ENCODE measurements at regions not wholly inside any gene's neighbourhood (a gene's known extent, or its start where the extent isn't known, plus 50 kb on each side); places are given as distances from the start of the nearest gene placed in this dataset.

DNA sequence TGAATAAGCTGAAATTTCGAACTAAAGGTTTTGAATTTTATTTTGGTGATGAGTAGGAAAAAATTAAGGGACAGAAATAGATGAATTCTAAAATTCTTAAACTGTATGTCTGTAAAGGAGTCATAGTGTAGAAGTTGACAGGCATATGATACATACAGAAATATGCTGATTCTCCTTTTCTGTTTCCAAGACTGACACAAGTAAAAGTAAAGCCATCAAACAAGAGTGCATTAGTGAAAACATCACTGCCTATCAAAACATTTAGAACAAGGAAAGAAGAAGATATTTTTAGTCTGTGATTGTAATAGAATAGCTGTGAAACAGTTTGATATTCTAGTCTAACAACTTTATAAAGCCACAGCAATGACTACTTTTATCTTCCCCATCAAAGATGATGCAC, 1318.0 kb upstream of the TENM4 start:
- H3K36me3 ChIP-seq (ENCODE audit: control insufficient read depth in 2 of 4, insufficient read depth in 4 of 4, low read length in 3 of 4): no peaks in the 10 kb centered on the region
- TF ChIP-seq KDM4A (IDR thresholded peaks at IDR 0.05; ENCODE audit: low read depth, low read length, severe bottlenecking) (no peak), ASH2L (IDR thresholded peaks at IDR 0.05; ENCODE audit: low read length) (no peak), GABPA (IDR thresholded peaks at IDR 0.05; ENCODE audit: borderline replicate concordance, insufficient read depth, low read length) (no peak), CBX5 (IDR thresholded peaks at IDR 0.05; ENCODE audit: low read depth, low read length) (no peak), PHF8 (conservative IDR thresholded peaks at IDR 0.05; ENCODE audit: low read depth, low read length) (no peak), SP1 (IDR thresholded peaks at IDR 0.05; ENCODE audit: low read depth, low read length) (no peak), BACH1 (IDR thresholded peaks at IDR 0.05; ENCODE audit: low read length) (no peak), POLR2A (IDR thresholded peaks at IDR 0.05; ENCODE audit: control extremely low read depth in 1 of 2, low read depth in 2 of 2, low read length in 2 of 2) (no peak), TAF7 (optimal IDR thresholded peaks at IDR 0.05; ENCODE audit: borderline replicate concordance, low read depth, low read length) (no peak)

More for the DNA sequence above, 1318.0 kb upstream of the TENM4 start:
- no peaks in the 10 kb centered on the region for H3K27me3 ChIP-seq (replicated peaks in 1 of 4; ENCODE audit: control insufficient read depth in 3 of 4, extremely low read depth in 1 of 4, insufficient read depth in 3 of 4, low read length in 3 of 4)
- no peak overlapping the region for H3K27ac ChIP-seq (ENCODE audit: low read depth, low read length)
- no peak overlapping the region for H3K18ac ChIP-seq (ENCODE audit: extremely low read depth, low read length)
- CTCF ChIA-PET (ENCODE audit: partially characterized antibody): no interaction called here
- no peaks in the 10 kb centered on the region for H3K4me1 ChIP-seq (replicated peaks in 1 of 4; ENCODE audit: control insufficient read depth in 3 of 4, insufficient read depth in 4 of 4, low read length in 3 of 4)
- DNase-seq (ENCODE audit: low read depth in 1 of 2, low spot score in 2 of 2) (no peak), FAIRE-seq (no peak)
- no peak overlapping the region for H2AFZ ChIP-seq (ENCODE audit: low read length)
- H3K14ac ChIP-seq (ENCODE audit: insufficient read length): no peak overlapping the region
- H3K9me3 ChIP-seq (ENCODE audit: insufficient read depth in 2 of 2, low read depth in 1 of 2, low read length in 1 of 2): no peaks in the 10 kb centered on the region
- H3K23me2 ChIP-seq (ENCODE audit: low read depth, low read length): no peaks in the 10 kb centered on the region
- H2BK20ac ChIP-seq (ENCODE audit: low read length): no peak overlapping the region
- H4K20me1 ChIP-seq (replicated peaks in 1 of 2; ENCODE audit: control insufficient read depth in 1 of 2, insufficient read depth in 2 of 2, low read length in 2 of 2): no peaks in the 10 kb centered on the region
- no peaks in the 10 kb centered on the region for H3K79me2 ChIP-seq (ENCODE audit: control insufficient read depth in 1 of 2, insufficient read depth in 2 of 2, low read length in 2 of 2)
- POLR2A ChIA-PET (ENCODE audit: partially characterized antibody): no interaction called here
- H3K79me1 ChIP-seq (ENCODE audit: low read depth, low read length): no peaks in the 10 kb centered on the region
- no peak overlapping the region for H3K4ac ChIP-seq (replicated peaks; ENCODE audit: insufficient read length, low read depth, low read length)
- H3K23ac ChIP-seq (ENCODE audit: insufficient read length): no peak overlapping the region
- WGBS, 2 experiments (ENCODE audit: extremely low coverage in 1 of 2, insufficient coverage in 1 of 2, insufficient read length in 1 of 2, insufficient replicate concordance in 2 of 2, low coverage in 1 of 2, low lambda C conversion rate in 2 of 2, missing lambda C conversion rate in 1 of 2): 88 to 100% methylated on average over 1 of the region's 1 CpG
- H2BK5ac ChIP-seq (ENCODE audit: low read depth, low read length): no peak overlapping the region
- no peak overlapping the region for H3K56ac ChIP-seq (replicated peaks; ENCODE audit: insufficient read length, low read depth, low read length)
- no peak overlapping the region for H2BK15ac ChIP-seq (ENCODE audit: low read length)
- no peak overlapping the region for H3K4me3 ChIP-seq (ENCODE audit: extremely low read depth in 1 of 4, insufficient read depth in 2 of 4, low read depth in 3 of 4, low read length in 4 of 4)
- no peak overlapping the region for H3K9ac ChIP-seq (replicated peaks in 1 of 4; ENCODE audit: extremely low read depth in 1 of 4, low read depth in 3 of 4, low read length in 3 of 4)
- no peak overlapping the region for H4K91ac ChIP-seq (replicated peaks; ENCODE audit: insufficient read length, low read length)
- H3K4me2 ChIP-seq (ENCODE audit: insufficient read depth in 1 of 2, low read depth in 2 of 2, low read length in 2 of 2): no peak overlapping the region
- no peak overlapping the region for H2BK120ac ChIP-seq (replicated peaks; ENCODE audit: low read depth, low read length)
- no peak overlapping the region for H4K8ac ChIP-seq (ENCODE audit: extremely low read depth, insufficient read depth, low read length)
- no peak overlapping the region for H4K5ac ChIP-seq (ENCODE audit: insufficient read length, low read depth, low read length)
- no peak overlapping the region for H2AK5ac ChIP-seq (ENCODE audit: low read depth, low read length)
- no peak overlapping the region for H2BK12ac ChIP-seq (ENCODE audit: low read depth, low read length)

Data from H1 (cell line).